Thyroid gland (tissue), 4 donors: ENCODE measurements at regions not wholly inside any gene's neighbourhood (a gene's known extent, or its start where the extent isn't known, plus 50 kb on each side); places are given as distances from the start of the nearest gene placed in this dataset.
A peak's percentile ranks its signal among the peaks of the same experiment; 100 is the strongest.

Source experiments
- DNase-seq, 2 donors: peaks; one replicate each; pipeline ENCODE4 v3.0.0-alpha.2; 2019
- H3K27ac ChIP-seq, 3 donors: fragments of 200-600 bp; sonication (generic); 1 replicate in 2 of 3; 2 replicates in 1 of 3; pipeline ENCODE4 v1.5.1; 2016 to 2019; ENCODE audit warnings: mild to moderate bottlenecking in 1 of 3, moderate library complexity in 1 of 3
- H3K27me3 ChIP-seq: fragments of 200-600 bp; sonication (generic); one replicate; pipeline ENCODE4 v1.5.1; 2019
- H3K36me3 ChIP-seq, 2 donors: fragments of 200-600 bp; sonication (generic); one replicate each; pipeline ENCODE4 v1.5.1; 2016 to 2019
- H3K4me1 ChIP-seq, 2 donors: fragments of 200-600 bp; sonication (generic); one replicate each; pipeline ENCODE4 v1.5.1; 2017 to 2019
- H3K4me3 ChIP-seq, 3 donors: fragments of 200-600 bp; sonication (generic); replicated peaks in 1 of 3; 1 replicate in 2 of 3; 2 replicates in 1 of 3; pipeline ENCODE4 v1.5.1; 2016; ENCODE audit warnings: mild to moderate bottlenecking in 1 of 3
- H3K9me3 ChIP-seq: fragments of 200-600 bp; sonication (generic); one replicate; pipeline ENCODE4 v1.5.1; 2017
- POLR2A ChIP-seq, 2 donors: fragments of 450-650 bp; IDR thresholded peaks; one replicate each; pipeline ENCODE4 v1.6.1; 2017; ENCODE audit warnings: antibody characterized with exemption in 2 of 2, mild to moderate bottlenecking in 2 of 2, moderate library complexity in 1 of 2
- WGBS, 2 donors: methylation state at CpG; one replicate each; pipeline ENCODE4 v1.1.5; 2017; 5-methylcytosine and 5-hydroxymethylcytosine counted together
- intact Hi-C: fragments of 100-400 bp; cut with DNase I; formaldehyde crosslinking; loops from one replicate; pipeline ENCODE4 v1.15.1; 2023
- TF ChIP-seq, protein P1 (sequence below), 6 experiments: fragments of 200-600 bp in 3 of 6; fragments of 450-650 bp in 3 of 6; sonication (generic) in 3 of 6; IDR thresholded peaks; one replicate each; pipeline ENCODE4 v1.5.1; 2016 to 2019; ENCODE audit warnings: antibody characterized with exemption in 6 of 6, mild to moderate bottlenecking in 2 of 6, inconsistent platforms in 1 of 6, moderate library complexity in 1 of 6

DNA sequence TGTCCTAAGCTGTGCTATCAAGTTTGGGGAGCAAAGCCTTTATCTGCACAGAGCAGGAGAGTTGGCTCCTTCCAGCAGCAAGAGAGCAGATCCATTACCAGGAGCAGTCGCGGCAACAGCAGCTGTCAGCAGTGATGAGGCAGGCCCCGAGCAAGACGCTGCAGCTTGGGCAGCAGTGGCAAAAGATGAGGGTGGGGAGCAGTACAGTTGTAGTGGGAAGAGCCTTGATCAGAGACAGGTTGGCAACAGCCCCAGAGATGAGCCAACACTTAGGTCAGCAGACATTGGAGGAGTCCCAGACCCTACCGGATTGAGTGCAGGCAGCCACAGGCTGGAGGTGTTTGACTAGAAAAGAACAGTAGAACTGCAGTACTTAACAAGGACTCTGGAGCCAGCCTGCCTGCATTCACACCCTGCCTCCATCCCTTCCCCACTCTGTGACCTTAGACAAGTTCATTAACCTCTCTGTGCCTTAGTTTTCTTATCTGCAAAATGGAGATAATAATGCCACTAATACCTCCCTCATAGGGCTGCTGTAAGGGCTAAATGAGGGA lies 117.1 kb upstream of the SERTAD2 start:
- H3K27me3 ChIP-seq, result no peaks in the 10 kb centered on the region
- TF ChIP-seq, protein P1, sequence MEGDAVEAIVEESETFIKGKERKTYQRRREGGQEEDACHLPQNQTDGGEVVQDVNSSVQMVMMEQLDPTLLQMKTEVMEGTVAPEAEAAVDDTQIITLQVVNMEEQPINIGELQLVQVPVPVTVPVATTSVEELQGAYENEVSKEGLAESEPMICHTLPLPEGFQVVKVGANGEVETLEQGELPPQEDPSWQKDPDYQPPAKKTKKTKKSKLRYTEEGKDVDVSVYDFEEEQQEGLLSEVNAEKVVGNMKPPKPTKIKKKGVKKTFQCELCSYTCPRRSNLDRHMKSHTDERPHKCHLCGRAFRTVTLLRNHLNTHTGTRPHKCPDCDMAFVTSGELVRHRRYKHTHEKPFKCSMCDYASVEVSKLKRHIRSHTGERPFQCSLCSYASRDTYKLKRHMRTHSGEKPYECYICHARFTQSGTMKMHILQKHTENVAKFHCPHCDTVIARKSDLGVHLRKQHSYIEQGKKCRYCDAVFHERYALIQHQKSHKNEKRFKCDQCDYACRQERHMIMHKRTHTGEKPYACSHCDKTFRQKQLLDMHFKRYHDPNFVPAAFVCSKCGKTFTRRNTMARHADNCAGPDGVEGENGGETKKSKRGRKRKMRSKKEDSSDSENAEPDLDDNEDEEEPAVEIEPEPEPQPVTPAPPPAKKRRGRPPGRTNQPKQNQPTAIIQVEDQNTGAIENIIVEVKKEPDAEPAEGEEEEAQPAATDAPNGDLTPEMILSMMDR (IDR thresholded peaks at IDR 0.05), result no peak
- no peak for TF ChIP-seq POLR2A (IDR thresholded peaks at IDR 0.05)
- 76 to 86% methylated on average over 5 of the region's 5 CpGs for WGBS, 2 donors
- no peak overlapping the region for H3K27ac ChIP-seq
- no peaks in the 10 kb centered on the region for H3K36me3 ChIP-seq
- H3K4me3 ChIP-seq, result no peak overlapping the region
- no peak for DNase-seq
- H3K9me3 ChIP-seq, result no peaks in the 10 kb centered on the region
- intact Hi-C loops, result no loop called here
- H3K4me1 ChIP-seq, result peaks cover 0 to 3% of the 10 kb centered on the region in 2 donors

DNA sequence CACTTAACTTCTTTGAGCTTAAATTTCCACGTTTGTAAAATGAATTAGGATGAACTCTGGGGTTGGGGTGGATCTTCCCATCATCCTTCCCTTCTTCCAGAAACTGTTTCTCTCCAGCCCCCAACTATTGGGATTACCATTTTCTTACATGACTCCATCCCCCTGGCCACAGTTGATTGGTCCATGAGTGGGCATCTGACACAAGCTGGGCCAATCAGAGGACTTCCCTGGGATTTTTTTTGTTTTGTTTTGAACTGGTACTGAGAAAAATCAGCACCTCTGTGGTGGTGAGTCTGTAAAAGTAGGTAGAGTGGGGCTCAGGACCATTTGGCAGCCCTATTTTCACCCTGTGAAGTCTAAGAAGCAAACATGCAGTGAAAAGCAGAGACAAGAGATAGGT lies 118.0 kb upstream of the SERTAD2 start:
- Histone ChIP-seq H3K4me1 (peaks cover 0 to 1% of the 10 kb centered on the region in 2 donors), H3K4me3 (no peak overlapping the region), H3K27ac (no peak overlapping the region), H3K36me3 (no peaks in the 10 kb centered on the region), H3K9me3 (no peaks in the 10 kb centered on the region), H3K27me3 (no peaks in the 10 kb centered on the region)
- no peak for TF ChIP-seq POLR2A (IDR thresholded peaks at IDR 0.05)
- TF ChIP-seq, protein P1 (IDR thresholded peaks at IDR 0.05), result no peak
- DNase-seq, result no peak
- intact Hi-C loops, result no loop called here
- 58 to 76% methylated on average over 1 of the region's 1 CpG for WGBS, 2 donors

DNA sequence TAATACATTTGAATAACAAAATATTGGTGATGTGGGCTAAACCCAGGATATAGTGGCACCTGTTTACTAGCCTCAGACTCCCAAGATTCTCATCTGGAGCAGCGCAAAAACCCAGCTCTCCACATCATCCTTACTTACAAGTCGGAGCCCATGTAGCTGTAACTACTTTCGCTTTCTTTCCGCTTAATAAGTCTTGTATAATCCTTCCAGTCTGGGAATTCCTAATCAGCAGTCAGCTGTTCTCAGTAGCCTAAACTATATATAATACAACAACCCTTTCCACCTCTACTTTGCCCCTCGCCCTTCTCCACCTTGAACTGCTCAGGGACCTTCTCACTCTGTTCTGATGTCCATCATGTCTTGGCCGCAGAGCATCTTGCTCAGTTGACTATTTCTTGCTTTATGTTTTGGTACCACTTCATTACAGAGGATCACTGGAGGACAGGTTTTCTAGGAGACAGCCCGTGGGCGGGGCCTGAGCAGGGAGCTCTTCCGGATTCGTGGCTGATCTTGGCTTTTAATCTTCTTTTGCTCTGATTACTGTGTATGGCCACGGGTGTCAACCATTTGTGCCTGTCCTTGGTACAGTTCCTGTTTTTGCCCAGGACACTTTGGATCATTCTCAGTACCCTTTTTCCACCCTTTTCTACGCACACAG lies 119.9 kb upstream of the SERTAD2 start:
- TF ChIP-seq, protein P1 (IDR thresholded peaks at IDR 0.05), result no peak
- TF ChIP-seq POLR2A (IDR thresholded peaks at IDR 0.05), result no peak
- Histone ChIP-seq H3K36me3 (no peaks in the 10 kb centered on the region), H3K4me3 (no peak overlapping the region), H3K9me3 (no peaks in the 10 kb centered on the region), H3K27ac (no peak overlapping the region), H3K27me3 (no peaks in the 10 kb centered on the region), H3K4me1 (peaks cover 0 to under 1% of the 10 kb centered on the region in 2 donors)
- 87 to 88% methylated on average over 12 of the region's 12 CpGs for WGBS, 2 donors
- DNase-seq, result no peak
- intact Hi-C loops, result no loop called here

DNA sequence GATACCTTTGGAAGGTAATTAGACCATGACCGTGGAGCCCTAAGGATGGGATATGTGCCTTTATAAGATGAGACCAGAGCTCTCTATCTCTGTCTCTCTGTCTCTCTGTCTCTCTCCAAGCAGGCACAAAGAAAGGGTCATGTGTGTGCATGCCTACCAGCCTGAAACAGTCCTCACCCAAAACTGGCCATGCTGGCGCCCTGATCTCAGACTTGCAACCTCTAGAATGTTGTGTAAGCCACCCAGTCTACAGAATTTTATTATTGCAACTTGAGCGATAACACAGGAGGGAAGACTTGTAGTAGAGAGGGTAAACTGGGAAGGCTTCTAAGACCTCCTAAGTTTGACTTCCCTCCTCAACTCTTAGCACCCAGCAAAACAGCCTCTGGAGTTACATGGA lies 124.1 kb upstream of the SERTAD2 start:
- H3K36me3 ChIP-seq, result no peaks in the 10 kb centered on the region
- no peaks in the 10 kb centered on the region for H3K27me3 ChIP-seq
- TF ChIP-seq, protein P1 (IDR thresholded peaks at IDR 0.05), result no peak
- no peak for TF ChIP-seq POLR2A (IDR thresholded peaks at IDR 0.05)
- H3K27ac ChIP-seq, result no peak overlapping the region
- H3K4me1 ChIP-seq, result peaks cover 0 to 18% of the 10 kb centered on the region in 2 donors
- WGBS, 2 donors, result 97 to 98% methylated on average over 3 of the region's 3 CpGs
- no peak for DNase-seq
- no peak overlapping the region for H3K4me3 ChIP-seq
- H3K9me3 ChIP-seq, result no peaks in the 10 kb centered on the region
- intact Hi-C loops, result no loop called here

DNA sequence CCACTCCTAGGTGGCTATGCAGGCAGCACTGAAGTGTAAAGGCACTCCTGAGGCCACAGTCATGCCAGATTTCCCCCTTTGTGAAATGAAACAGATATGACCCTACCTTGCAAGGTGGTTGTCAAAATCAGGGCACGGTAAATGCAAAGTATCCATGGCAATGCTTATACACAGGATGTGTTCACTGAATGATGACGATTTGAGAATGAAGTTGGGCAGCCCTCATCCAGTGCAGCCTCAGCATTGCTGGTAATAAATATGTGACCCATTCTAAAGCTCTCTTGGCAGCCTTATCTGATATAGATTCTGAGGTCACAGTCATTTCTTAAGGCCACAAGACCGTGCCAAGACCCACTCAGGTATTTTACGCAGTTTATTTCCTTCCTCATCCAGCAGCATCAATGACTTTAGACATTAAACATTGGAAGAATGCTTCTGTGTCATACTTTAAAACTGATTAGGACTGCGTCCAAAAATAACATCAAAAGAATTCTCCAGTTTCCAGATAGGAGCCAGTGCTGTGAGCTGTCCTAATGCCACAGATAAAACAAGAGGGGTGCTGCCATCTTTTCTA lies 125.5 kb upstream of the SERTAD2 start:
- peak; percentile 6 to 14 for DNase-seq
- intact Hi-C loops, result no loop called here
- TF ChIP-seq POLR2A (IDR thresholded peaks at IDR 0.05), result no peak
- TF ChIP-seq, protein P1 (IDR thresholded peaks at IDR 0.05), result no peak

More for the DNA sequence above, 125.5 kb upstream of the SERTAD2 start:
- WGBS, 2 donors, result 36 to 47% methylated on average over 5 of the region's 5 CpGs
- Histone ChIP-seq H3K27me3 (no peaks in the 10 kb centered on the region), H3K36me3 (no peaks in the 10 kb centered on the region), H3K4me1 (peaks cover 0 to 18% of the 10 kb centered on the region in 2 donors), H3K9me3 (no peaks in the 10 kb centered on the region), H3K27ac (no peak overlapping the region), H3K4me3 (no peak overlapping the region)
